Activated CD4-positive, alpha-beta T cell treated with anti-CD3 and anti-CD28 coated beads, Interleukin-2, amount 50 U/mL, for 4 hours (primary cell): ENCODE measurements at regions not wholly inside any gene's neighbourhood (a gene's known extent, or its start where the extent isn't known, plus 50 kb on each side); places are given as distances from the start of the nearest gene placed in this dataset.

Source experiments
- DNase-seq, 2 experiments: peaks; one replicate each; pipeline ENCODE4 v3.0.0-alpha.2; 2020

DNA sequence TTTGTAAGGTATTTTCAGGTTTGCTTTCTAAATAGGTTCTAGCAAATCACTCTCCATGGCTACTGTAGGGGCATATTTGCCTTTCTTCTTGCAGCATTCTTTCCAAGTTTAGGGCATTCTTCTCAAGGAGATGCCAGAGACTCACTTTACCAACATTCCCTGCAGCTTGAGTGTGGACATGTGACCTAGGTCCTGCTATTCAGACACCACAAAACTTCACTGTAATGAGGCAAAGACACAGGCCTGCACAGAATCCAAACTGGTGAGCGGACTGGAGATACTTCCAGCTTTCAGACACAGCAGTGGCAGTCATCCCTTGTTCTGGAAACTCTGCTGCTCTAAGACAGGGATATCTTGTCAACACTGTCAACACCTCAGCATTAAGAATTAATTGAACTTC is 146.4 kb upstream of the PFN2 start:
- no peak for DNase-seq

DNA sequence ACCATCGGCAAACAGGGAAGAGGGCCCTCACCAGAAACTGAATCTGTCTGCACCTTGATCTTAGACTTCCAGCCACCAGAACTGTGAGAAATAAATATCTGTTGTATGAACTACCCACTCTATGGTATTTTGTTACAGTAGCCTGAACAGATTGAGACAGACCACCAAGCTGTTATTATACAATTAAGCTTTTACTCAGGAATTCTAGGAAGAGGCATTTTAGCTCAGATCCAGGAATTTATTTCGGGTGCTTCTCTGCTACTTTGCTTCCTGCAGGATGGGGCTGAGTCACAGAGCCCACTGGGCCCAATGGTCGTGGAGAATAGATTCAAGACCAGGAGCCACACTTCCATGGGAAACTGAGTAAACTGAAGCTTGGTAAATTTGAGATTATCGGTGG is 145.5 kb upstream of the PFN2 start:
- no peak for DNase-seq

DNA sequence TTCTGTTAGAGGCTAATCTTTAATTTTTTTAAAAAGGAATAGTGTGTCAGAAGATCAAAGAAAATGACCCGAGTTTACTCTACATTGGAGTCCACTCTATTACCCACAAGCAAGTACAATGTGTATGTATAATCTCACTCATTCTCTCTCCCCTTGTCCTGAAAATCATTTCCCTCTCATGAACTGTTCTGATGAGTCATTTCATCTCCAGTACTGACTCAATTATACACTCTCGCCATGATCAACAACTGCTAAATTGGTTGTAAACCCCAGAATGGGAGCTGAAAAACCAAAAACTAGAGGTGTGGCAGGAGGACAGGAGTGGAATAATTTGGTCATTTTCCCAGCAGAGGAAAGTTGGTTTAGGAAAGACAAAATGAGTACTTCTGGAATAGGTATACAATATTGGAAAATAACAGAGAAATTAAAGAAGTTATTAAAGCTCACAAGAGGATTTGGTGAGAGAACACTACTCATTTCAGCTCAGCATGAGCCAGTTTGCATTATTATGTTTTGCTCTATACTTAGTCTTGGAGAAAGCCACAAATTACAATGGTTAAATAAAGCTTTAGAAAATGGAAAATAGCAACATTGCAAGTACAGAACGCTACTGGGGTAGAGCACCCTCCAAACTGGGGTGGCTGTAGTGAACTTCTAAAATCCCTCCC is 144.3 kb upstream of the PFN2 start:
- no peak for DNase-seq

DNA sequence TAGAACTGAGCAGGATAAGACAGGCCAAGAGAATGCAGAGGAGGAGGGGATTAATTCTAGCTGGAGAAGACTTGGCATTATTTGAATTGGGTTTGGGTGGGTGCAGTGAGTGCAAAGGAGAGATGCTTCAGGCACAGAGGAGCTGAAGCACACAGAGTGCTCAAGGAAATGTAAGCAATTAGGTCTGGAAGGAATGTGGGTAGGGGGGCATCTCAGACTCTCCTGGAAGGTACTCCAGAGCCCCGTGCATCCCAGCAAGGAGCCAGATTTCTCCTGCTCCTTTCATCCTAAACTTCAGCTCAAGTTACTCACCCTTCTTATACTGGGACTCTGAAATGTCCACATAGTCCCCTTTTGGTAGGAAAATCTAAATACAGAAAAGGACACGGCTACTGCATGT is 143.6 kb upstream of the PFN2 start:
- no peak for DNase-seq

DNA sequence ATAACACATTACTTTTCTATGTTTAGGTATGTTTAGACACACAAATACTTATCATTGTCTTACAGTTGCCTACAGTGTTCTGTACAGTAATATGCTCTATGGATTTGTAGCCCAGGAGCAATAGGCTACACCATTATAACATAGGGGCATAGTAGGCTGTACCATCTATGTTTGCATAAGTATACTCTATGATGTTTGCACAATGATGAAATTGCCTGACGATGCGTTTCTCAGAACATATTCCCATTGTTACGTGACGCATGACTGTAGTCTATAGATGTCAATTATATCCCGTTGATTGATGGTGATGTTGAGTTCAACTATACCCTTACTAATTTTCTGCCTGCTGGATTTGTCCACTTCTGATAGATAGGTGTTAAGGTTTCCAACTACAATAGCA is 139.4 kb upstream of the PFN2 start:
- DNase-seq: no peak

DNA sequence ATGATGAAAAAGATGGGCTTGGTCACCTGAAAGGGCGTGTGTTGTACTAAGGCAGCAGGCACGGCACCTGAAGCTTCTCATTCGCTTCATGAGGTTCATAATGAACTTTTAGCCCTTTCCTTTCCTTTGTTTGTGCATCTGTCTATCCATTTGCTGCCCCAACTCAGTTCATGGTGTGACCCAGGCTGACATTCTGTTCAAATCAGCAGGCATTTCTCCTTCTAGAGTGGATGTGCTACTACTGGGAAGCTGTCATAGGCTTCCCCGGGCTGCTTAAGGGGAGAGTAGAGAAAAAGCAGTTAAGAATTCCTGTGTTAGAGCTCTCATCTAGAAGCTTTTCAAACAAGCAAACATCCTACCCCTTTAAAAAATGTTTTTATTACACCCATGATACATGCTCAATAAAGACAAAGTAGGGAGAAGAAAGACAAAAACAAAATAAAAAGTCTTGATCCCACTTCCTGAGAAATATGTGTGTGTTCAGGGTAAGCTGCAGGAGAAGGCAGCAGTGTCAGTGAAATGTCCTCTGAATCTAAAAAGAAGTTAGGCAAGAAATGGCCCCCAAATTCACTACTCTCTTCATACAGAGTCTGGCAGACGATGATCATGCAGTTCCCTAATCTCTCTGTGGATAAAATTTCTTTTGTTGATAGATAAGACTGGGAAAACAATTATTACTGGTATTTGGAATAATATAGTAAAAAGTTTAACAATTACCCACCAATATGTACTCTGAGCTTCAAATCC is 136.9 kb upstream of the PFN2 start:
- no peak for DNase-seq

DNA sequence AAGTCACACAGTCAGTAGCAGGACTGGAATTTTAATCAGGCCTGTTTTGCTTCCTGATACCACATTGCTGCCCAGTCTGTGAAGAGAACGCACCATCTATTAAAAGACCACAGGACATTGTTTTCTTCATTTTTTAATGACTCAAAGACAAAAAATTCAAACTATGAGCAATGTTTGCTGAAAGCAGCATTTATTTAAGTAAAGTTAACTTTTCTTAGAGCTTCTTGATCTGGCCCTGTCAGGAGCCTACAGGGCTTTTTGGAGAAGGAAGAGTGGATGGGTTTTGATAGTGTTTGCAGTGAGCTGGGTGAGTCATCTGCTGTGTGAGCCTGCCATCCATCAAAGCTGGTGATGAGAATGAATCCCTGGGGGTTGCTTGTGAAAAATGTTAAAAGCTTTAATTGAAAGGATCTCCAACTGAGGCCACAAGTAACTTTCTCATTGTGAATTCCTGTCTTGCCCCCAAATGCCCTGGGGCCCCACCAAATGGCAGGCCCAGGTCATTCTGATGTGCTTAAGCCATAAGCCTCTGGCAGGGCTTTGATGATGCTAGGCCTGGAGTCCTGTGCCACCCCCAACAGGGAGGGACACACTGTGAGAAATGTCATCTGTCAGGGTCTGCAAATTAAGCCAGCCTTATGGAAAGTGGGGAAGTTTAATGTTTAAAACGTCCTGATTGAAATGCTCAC is 136.2 kb upstream of the PFN2 start:
- no peak for DNase-seq

DNA sequence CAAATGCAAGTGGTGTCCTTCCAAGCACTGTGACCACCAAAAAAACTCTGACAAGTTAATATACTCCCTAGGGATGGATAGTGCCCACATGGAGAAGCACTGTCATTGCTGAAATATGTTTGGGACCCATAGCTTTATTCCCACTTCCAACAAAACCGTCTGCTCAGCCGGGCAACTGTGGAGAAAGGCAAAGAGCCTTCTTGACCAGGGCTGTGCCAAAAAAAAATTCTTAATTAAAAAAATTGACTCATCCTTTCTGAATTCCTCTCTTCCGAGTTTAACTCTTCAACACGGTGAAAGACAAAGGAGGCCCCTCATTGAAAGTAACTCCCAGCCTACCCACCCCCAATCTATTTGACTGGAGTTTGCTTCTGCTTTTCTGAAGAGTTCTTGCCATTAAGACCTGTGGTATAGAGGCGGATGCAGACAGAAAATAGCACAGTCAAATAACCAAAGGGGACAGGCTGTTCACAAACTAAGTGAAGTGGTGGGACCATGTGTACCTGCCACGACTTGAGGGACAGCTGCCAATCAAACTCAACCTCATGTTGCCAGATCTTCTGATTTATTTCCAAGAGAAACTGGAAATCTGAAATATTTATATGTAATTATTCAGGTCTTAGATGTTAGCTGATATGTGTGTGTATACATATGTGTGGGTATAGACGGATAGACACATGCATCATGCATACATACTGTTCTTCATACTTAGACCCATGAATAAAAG is 135.4 kb upstream of the PFN2 start:
- no peak for DNase-seq

DNA sequence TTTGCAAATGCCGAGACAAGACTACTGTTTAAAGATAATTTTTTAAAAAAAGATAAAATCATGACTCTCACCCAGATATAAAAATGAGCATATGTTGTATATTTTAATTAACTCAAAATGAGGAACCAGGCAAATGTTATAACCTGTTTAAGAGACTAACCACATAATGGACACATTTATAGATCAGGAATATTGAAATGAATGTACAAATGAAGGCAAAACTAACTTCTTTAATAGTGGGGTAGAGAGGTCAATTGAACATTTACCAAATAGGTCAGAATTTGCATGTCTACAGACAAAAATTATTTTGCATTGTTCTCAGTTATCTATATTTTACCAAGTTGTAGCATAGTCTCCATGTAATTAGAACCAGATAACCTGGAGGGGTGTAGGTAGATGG is 134.3 kb upstream of the PFN2 start:
- DNase-seq: no peak

DNA sequence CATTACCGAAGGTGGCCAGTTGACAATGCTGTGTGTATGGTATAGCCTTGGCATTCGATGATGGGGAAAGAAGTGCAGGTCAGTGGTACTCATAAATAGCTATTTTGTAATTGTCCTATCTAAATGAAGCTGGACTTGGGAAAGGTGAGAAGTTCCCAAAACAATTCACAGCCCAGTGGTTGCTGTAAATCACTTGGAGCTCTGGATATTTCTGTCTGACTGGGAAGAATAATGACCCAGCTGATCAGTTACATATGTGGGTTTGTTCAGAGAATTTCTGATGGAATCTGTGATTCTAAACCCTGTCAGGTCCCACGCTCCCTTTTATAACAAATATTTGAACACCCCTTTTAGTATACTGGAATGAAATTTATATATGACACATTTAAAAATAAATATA is 133.9 kb upstream of the PFN2 start:
- no peak for DNase-seq

DNA sequence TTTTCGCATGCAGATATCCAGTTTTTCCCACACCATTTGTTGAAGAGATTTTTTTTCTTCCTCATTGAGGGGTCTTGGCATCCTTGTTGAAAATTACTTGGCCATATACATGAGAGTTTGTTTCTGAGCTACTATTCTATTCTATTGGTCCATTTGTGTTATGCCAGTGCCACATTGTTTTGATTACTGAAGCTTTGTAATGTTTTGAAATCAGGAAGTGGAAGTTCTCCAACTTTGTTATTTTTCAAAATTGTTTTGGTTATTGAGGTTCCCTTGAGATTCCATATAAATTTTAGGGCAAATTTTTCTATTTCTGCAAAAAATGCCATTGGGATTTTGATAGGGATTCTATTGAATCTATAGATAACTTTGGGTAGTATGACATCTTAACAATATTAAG is 130.3 kb upstream of the PFN2 start:
- DNase-seq: no peak

DNA sequence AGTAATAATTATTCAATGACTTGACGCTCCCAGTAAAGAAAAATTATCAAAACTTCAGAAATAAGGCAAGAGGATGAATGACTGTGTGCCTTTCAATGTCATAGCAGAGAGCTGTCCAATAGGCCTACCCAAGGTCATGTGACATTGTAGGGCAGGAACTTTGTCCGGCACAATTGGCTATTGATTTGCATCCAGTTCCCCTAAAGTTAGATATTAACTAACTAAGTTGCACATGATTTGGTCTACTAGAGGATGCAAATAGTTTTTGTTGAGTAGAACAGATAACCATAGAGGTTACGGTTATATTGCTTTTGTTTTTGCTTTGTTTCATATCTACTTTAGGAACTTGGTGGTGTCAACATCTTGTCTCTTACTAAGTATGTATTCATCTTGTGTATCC is 127.9 kb upstream of the PFN2 start:
- DNase-seq: no peak

DNA sequence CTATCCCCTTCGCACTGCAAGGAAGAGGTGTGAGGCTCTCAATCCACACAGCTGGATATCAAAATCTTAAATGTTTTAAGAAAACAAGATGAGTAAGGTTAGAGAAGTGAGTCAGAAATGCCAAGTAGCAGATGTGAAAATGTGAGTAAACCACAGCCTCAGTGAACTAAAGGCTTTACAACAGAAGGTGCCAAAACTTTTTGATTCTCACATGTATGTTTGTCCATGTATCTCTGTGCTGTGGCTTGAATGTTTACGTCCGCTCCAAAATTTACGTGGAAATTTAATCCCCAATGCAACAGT is 126.8 kb upstream of the PFN2 start:
- no peak for DNase-seq

DNA sequence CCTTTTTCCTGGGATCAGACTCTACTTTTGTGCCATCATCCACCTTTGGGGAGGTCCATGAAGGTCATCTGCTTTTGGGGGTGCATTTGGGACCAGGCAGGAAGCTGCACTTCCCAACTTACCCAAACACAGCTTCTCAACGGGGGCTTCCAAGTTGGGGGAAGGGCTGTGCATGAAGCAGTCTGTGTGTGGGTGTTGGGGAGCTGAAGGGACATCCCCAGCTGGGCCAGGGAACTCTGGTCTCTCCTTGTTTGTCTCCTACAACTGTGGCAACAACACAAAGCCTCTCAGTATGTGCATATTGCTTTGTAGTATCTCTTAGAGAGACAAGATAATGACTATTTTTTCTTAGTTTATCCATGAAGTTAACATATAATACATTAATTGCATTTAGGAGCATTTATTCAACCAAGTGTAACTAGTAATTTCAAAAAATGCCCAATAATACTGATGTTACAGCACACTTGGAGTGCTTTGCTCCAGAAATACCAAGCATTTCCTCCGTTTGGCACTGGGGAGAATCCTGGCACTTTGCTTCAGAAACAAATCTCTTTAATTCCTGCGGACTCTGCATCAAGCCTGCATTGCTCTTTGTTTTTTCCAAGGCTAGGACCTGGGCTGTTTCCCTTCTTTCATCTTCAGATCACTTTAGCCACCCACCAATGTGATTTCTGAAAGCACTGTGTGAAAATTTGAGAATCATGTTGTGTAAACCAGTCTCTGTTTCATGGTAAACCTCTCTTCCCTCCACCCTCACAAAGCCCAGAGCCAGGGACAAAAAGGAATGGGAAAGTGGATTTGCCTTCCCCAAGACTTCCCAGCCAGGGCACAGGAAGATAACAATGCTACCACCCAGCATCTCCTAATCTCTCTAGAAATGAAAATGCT is 126.2 kb upstream of the PFN2 start:
- no peak for DNase-seq

DNA sequence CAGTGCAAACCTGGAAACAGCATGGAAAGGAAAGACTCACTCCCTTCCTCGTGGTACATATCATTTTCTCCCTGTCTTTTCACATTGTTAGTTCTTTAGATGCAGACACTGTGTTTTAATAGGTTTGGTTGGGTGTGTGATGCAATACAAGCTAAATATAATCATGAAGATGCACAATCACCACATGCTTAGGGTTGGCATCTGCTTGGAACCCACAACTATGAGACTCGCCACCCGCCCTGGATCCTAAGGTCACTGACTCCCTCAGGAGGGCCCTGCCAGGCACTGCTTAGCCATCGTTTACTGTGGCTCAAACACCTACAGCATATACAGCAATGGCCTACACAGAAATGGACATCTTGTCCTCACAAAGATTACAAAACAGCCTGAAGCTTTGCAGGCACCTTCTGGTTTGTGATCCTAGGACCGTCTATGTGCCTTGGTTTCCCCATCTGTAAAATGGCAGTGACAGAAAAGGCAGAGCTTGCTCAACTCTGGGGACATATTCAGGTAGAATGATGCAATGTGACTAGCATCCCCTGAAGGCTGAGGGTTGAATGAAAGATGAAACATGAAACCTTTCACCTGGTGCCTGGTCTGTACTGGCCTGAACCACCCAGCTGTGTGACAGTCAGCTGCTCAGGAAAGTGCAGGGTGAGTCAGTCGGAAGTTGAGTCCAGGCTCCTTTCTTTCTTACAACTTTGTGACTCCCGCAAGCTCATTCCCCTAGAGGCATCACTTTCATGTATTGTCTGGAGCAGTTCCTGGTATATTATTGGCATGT is 123.6 kb upstream of the PFN2 start:
- no peak for DNase-seq

DNA sequence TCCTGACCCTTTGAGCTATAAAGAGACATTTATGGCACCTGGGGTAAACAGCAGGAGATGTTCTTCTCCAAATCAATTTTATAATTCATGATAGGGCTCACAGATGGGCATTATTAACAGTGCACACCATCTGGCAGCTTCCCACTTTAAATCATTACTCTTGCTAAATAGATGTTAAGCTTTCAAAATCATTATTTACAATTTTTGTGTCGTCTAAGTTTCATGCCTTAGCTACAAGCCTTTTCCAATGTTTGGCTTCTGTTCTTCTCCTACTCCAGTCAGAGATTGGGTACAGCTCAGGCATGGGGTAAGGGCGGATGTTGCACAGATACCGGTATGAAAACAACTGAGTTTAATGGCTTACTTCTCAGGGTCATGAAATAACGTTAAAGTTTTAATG is 120.9 kb upstream of the PFN2 start:
- no peak for DNase-seq

DNA sequence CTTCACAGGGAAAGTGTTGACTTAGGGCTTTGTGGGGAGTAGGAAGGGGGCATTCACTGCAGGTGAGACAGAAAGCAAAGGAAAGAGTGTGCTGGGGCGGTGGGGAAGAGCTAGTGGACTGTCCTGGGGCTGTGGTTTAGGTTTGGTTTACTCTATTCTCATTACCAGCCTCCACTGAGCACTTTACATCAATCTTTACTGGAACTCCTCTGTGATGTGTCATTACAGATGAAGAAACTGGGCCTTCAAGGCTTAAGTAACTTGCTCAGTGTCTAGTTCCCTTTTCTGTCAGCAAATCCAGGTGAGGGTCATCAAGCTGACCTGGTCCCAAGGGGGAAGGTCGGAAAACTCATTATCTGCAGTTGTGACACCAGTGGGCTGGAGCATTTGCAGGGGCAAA is 120.2 kb upstream of the PFN2 start:
- no peak for DNase-seq

DNA sequence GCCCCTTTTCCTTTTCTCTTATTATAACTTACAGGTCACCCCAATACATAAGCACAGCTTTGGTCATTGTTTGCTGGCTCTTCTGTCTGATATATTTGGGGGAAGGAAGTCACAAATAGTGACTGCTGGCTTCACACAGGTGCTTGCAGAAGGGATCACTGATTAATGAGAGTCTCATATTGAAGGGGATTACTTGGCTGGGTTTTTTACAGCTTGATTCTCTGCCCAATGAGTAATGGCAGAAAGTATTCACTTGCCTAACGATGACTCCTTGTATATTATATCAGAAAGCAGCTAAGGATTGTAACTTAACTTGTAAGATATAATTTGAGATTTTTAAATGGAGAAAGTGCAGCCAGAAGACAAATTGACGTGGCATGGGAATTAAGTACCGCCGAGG is 119.3 kb upstream of the PFN2 start:
- no peak for DNase-seq

DNA sequence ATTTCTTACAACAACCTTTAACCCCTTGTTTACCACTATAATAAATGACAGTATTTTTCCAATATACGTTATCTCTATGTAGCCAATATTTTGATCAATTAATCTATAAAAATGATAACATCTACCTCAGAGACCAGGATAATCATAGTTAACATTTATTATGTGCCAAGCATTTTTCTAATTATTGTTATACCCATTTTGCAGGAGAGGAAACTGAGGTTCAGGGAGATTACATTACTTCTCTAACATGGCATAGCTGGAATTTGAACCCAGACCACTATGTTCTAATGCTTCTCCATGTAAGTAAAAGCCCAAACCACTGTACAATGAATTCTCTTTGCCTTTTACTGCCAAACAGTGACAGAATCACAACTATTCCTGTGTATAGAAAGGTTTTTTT is 113.4 kb upstream of the PFN2 start:
- DNase-seq: no peak

DNA sequence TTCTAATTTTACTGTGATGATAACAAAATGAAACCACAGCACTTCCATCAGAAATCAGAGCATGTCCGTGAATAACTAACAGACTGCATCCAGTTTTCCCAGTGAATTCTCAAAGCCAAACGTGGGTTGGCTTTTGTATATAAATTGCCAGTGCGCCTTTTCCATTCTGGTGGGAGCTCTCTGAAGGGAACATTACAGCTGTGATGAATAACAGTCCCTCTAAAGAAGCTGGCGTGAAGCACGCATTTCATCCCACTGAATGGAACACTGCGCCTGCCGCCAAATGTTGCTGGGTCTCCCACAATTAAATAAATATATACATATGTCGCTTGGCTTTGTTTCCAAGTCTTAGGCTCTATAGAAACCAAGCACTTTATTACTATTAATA is 113.0 kb upstream of the PFN2 start:
- no peak for DNase-seq

DNA sequence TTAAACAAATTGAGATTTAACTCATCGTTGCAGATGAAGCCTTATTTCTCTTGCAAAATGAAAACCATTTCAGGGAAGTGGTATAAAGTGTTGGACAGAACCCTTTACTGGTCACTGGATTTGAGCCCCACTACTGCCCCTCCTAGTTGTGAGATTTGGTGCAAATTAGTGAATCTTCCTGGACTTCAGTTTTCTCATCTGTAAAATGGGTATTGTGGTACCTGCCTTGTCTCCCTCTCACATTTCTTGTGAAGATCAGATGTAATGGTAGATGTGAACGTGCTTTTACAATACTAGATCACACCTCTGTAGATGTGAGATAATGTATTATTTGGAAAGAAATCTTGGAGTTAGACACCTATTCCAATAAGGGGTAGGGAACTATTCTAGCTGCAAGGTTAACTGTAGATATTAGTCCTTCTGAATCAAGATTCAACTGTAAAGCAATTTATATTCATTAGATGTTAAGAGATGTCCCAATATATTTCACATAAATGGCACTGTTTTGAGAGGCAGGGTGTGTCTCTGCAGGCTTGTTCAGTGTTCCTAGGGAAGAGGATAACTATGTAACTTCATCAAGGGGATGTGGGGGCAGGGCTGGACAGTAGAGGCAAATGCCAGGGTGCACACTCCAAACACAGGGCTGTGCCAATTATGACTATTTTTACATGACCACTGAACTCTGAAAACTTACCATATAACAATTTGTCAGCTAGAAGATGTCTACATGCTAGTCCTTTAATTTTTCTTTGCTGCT is 112.4 kb upstream of the PFN2 start:
- no peak for DNase-seq
